ENCODE measurements at regions not wholly inside any gene's neighbourhood (a gene's known extent, or its start where the extent isn't known, plus 50 kb on each side); places are given as distances from the start of the nearest gene placed in this dataset.

DNA sequence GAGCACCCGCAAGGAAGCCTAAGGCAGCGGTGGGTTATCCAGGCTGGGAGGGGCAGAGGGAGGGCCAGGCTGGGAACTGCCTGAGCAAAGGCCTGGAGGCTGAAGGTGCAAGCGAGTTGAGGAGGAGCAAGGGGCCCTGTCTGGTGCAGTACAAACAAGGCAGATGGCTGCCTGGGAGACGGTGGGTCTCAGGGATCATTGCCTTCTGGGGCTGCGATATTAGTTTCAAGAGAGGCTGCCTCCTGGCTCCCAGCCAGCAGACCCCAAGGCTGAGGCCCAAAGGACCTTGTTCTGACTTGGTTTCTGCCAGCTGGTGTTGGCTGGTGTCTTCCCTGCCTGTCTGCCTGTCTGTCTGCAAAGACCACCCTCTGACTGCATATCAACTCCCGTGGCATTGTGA, 154.0 kb downstream of the IRF8 start:
- no peaks in the 10 kb centered on the region for H3K4me1 ChIP-seq (ENCODE audit: insufficient read depth, poor library complexity, severe bottlenecking)
- no peaks in the 10 kb centered on the region for H3K36me3 ChIP-seq (ENCODE audit: low read depth)
- TF ChIP-seq, protein P1, sequence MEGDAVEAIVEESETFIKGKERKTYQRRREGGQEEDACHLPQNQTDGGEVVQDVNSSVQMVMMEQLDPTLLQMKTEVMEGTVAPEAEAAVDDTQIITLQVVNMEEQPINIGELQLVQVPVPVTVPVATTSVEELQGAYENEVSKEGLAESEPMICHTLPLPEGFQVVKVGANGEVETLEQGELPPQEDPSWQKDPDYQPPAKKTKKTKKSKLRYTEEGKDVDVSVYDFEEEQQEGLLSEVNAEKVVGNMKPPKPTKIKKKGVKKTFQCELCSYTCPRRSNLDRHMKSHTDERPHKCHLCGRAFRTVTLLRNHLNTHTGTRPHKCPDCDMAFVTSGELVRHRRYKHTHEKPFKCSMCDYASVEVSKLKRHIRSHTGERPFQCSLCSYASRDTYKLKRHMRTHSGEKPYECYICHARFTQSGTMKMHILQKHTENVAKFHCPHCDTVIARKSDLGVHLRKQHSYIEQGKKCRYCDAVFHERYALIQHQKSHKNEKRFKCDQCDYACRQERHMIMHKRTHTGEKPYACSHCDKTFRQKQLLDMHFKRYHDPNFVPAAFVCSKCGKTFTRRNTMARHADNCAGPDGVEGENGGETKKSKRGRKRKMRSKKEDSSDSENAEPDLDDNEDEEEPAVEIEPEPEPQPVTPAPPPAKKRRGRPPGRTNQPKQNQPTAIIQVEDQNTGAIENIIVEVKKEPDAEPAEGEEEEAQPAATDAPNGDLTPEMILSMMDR (IDR thresholded peaks at IDR 0.05; ENCODE audit: poor library complexity, severe bottlenecking), result no peak
- H3K27me3 ChIP-seq (ENCODE audit: insufficient read depth, poor library complexity, severe bottlenecking), result peaks cover 81% of the 10 kb centered on the region
- H3K27ac ChIP-seq (ENCODE audit: poor library complexity, severe bottlenecking), result no peak overlapping the region
- H3K9me3 ChIP-seq (ENCODE audit: severe bottlenecking), result no peaks in the 10 kb centered on the region
- DNase-seq (ENCODE audit: low spot score) (peak; percentile 29), ATAC-seq (ENCODE audit: low read depth) (no peak)
- H3K4me3 ChIP-seq (ENCODE audit: severe bottlenecking), result no peak overlapping the region

DNA sequence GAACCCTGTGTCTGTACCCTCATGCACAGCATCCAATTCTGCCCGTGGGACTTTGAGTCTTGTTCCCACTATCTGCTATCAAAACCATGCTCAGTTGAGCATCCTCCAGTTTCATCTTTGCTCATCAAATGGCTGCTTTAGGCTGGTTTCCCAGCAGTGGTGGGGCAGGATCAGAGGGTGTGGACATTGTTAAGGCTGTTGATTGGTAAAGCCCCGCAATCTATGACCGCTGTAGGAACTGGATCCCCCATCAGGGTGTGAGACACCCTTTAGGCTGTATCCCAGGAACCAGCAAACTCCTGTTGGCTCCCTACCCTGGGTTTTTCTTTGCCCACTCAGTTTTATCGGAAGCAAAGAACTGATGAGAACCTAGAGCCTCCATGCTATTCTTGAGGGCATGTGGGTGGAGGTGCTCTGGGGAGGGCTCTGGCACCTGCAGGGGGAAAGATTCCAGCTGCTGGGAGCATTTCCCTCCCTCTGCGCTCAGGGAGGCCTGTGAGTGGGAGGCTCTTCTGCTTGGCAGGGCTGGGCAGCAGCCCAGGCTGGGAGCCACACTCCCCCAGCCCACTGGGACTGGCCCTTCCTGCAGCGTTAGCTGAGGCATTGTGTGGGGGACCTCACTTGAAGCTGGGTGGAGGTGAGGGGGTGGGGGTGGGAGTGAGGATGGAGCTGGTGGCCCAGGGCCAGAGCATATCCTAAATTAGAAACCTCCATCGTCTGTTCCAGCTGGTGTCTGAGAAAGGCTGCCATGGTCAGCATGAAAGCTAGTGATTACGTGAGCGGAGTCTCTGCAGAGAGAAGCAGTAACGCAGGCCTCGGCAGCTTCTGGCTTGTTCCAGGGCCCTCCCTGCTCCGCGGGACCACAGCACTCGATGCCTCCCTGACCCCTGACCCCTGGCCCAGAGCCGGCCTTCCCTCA, 160.6 kb downstream of the IRF8 start:
- TF ChIP-seq, protein P1 (IDR thresholded peaks at IDR 0.05; ENCODE audit: poor library complexity, severe bottlenecking), result no peak
- peaks cover 61% of the 10 kb centered on the region for H3K27me3 ChIP-seq (ENCODE audit: insufficient read depth, poor library complexity, severe bottlenecking)

DNA sequence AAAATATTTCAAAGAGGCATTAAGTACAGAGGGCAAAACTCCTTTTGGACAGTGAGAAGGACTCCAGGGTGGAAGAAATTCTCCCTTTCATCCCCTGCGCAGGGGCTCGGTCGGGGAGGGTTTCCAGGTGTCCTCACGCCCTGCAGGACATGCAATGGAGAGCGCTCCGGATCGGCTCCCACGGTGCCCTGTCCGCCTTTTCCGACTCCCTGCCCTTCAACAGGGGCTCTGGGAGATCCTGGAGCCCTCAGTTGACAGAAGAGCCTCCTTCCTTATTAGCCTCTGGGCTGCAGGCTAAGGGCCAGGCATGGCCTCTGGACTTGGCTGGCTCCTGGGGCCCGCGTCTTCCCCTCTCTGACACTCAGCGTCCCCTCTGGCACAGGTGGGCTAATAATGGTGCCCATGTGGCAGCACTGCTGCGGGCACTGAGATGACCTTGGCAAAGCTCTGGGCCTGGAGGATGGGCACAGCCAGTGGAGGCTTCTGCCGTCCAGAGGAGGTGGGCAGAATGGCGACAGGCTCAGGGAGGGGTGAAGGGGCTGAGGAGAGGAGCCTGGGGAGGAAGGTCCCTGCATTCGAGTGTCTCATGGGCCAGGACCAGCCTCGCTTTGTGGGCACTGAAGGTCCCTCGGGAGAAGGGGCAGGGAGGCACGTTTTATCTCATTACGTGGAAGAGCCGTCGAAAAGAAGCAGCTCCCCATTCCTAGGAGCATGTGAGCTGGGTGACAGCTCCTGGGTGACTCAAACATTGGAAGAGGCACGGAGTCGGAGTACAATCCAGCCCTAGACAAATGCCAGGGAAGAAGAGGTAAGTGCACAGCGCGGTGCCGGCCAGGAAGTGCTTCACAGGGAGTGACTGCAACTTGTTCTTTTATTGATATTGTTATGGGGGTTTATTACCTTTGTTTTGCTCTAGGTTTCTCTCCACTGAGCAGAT, 161.7 kb downstream of the IRF8 start:
- peaks cover 57% of the 10 kb centered on the region for H3K27me3 ChIP-seq (ENCODE audit: insufficient read depth, poor library complexity, severe bottlenecking)
- ATAC-seq (ENCODE audit: low read depth) (no peak), DNase-seq (ENCODE audit: low spot score) (peak; percentile 40)
- no peak overlapping the region for H3K27ac ChIP-seq (ENCODE audit: poor library complexity, severe bottlenecking)
- H3K4me3 ChIP-seq (ENCODE audit: severe bottlenecking), result no peak overlapping the region
- H3K36me3 ChIP-seq (ENCODE audit: low read depth), result no peaks in the 10 kb centered on the region
- TF ChIP-seq, protein P1 (IDR thresholded peaks at IDR 0.05; ENCODE audit: poor library complexity, severe bottlenecking), result no peak
- H3K9me3 ChIP-seq (ENCODE audit: severe bottlenecking), result no peaks in the 10 kb centered on the region
- no peaks in the 10 kb centered on the region for H3K4me1 ChIP-seq (ENCODE audit: insufficient read depth, poor library complexity, severe bottlenecking)

More for the DNA sequence above, 160.6 kb downstream of the IRF8 start:
- peak; percentile 24 for DNase-seq (ENCODE audit: low spot score)
- Histone ChIP-seq H3K4me3 (ENCODE audit: severe bottlenecking) (no peak overlapping the region), H3K9me3 (ENCODE audit: severe bottlenecking) (no peaks in the 10 kb centered on the region), H3K4me1 (ENCODE audit: insufficient read depth, poor library complexity, severe bottlenecking) (no peaks in the 10 kb centered on the region), H3K36me3 (ENCODE audit: low read depth) (no peaks in the 10 kb centered on the region), H3K27ac (ENCODE audit: poor library complexity, severe bottlenecking) (no peak overlapping the region)
- ATAC-seq (ENCODE audit: low read depth), result no peak

DNA sequence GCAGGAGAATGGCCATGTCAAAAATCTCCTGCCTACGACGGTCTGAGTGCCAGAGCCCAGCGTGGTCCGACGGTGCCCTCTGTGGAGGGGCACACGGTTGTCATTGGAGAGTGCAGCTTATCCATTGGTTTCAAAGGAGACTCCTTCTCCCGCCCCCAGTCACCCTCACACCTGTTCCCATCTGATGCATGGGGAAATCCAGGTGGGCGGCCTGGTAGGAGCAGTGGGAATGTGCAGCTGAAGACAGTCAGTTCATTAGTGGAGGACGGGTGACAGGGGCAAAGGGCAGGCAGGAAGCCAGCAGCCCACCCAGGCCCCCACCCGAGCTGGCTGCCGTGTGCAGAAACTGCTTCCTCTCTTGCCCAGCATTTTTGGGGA, 162.3 kb downstream of the IRF8 start:
- Histone ChIP-seq H3K27ac (ENCODE audit: poor library complexity, severe bottlenecking) (no peak overlapping the region), H3K27me3 (ENCODE audit: insufficient read depth, poor library complexity, severe bottlenecking) (peaks cover 54% of the 10 kb centered on the region), H3K36me3 (ENCODE audit: low read depth) (no peaks in the 10 kb centered on the region), H3K9me3 (ENCODE audit: severe bottlenecking) (no peaks in the 10 kb centered on the region), H3K4me3 (ENCODE audit: severe bottlenecking) (no peak overlapping the region), H3K4me1 (ENCODE audit: insufficient read depth, poor library complexity, severe bottlenecking) (no peaks in the 10 kb centered on the region)
- DNase-seq (ENCODE audit: low spot score) (peak; percentile 53), ATAC-seq (ENCODE audit: low read depth) (no peak)
- TF ChIP-seq, protein P1 (IDR thresholded peaks at IDR 0.05; ENCODE audit: poor library complexity, severe bottlenecking), result no peak
